Neutrophil (primary cell): ENCODE measurements at regions not wholly inside any gene's neighbourhood (a gene's known extent, or its start where the extent isn't known, plus 50 kb on each side); places are given as distances from the start of the nearest gene placed in this dataset.

Experiments used
- H3K27ac ChIP-seq: fragments of 200-600 bp; sonication (generic); 2 replicates; pipeline ENCODE4 v1.5.1; 2016; ENCODE audit warnings: mild to moderate bottlenecking, moderate library complexity
- H3K27me3 ChIP-seq: fragments of 200-600 bp; sonication (generic); 2 replicates; pipeline ENCODE4 v1.6.0; 2016; ENCODE audit warnings: mild to moderate bottlenecking
- H3K36me3 ChIP-seq: fragments of 200-600 bp; sonication (generic); 2 replicates; pipeline ENCODE4 v1.5.1; 2017
- H3K4me1 ChIP-seq, 2 experiments: fragments of 200-600 bp in 1 of 2; sonication (generic) in 1 of 2; 1 replicate in 1 of 2; 2 replicates in 1 of 2; pipeline versions ENCODE4 v1.5.1 to v1.6.1; 2013 to 2016; ENCODE audit warnings: low read depth in 1 of 2, low read length in 1 of 2, mild to moderate bottlenecking in 1 of 2, moderate library complexity in 1 of 2; ENCODE audit not compliant: control insufficient read depth in 1 of 2, insufficient read depth in 1 of 2
- H3K4me3 ChIP-seq, 2 experiments: fragments of 200-600 bp in 1 of 2; sonication (generic) in 1 of 2; 1 replicate in 1 of 2; 2 replicates in 1 of 2; pipeline ENCODE4 v1.5.1; 2013 to 2016; ENCODE audit warnings: low read depth in 1 of 2, low read length in 1 of 2, mild to moderate bottlenecking in 1 of 2, moderate library complexity in 1 of 2
- H3K9me3 ChIP-seq: fragments of 200-600 bp; sonication (generic); 2 replicates; pipeline ENCODE4 v1.5.1; 2016
- TF ChIP-seq, protein P1 (sequence below): fragments of 200-600 bp; sonication (generic); IDR thresholded peaks from 2 replicates; pipeline ENCODE4 v1.5.1; 2016; ENCODE audit warnings: antibody characterized with exemption

- no peaks in the 10 kb centered on the region for H3K9me3 ChIP-seq
- H3K4me1 ChIP-seq: no peaks in the 10 kb centered on the region
- no peaks in the 10 kb centered on the region for H3K36me3 ChIP-seq
- H3K27ac ChIP-seq: no peak overlapping the region
- no peaks in the 10 kb centered on the region for H3K27me3 ChIP-seq
- TF ChIP-seq, protein P1, sequence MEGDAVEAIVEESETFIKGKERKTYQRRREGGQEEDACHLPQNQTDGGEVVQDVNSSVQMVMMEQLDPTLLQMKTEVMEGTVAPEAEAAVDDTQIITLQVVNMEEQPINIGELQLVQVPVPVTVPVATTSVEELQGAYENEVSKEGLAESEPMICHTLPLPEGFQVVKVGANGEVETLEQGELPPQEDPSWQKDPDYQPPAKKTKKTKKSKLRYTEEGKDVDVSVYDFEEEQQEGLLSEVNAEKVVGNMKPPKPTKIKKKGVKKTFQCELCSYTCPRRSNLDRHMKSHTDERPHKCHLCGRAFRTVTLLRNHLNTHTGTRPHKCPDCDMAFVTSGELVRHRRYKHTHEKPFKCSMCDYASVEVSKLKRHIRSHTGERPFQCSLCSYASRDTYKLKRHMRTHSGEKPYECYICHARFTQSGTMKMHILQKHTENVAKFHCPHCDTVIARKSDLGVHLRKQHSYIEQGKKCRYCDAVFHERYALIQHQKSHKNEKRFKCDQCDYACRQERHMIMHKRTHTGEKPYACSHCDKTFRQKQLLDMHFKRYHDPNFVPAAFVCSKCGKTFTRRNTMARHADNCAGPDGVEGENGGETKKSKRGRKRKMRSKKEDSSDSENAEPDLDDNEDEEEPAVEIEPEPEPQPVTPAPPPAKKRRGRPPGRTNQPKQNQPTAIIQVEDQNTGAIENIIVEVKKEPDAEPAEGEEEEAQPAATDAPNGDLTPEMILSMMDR: no peak
- no peak overlapping the region for H3K4me3 ChIP-seq
Measured at GRCh38 chr14:106778986-106779385, 1252.6 kb downstream of the TMEM121 start.

DNA sequence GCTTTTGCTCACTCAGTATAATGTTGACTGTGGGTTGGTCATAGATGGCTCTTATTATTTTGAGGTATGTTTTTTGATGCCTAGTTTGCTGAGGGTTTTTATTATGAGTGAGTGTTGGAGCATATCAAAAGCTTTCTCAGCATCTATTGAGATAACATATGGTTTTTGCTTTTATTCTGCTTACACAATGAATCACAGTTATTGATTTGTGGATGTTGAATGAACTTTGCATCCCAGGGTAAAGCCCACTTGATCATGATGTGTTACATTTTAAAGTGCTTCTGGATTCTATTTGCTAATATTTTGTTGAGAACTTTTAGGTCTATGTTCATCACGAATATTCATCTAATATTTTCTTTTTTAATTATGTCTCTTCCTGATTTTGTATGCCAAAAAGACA lies 1260.3 kb downstream of the TMEM121 start:
- Histone ChIP-seq H3K4me3 (no peak overlapping the region), H3K27ac (no peak overlapping the region), H3K36me3 (no peaks in the 10 kb centered on the region), H3K9me3 (no peaks in the 10 kb centered on the region), H3K4me1 (no peaks in the 10 kb centered on the region), H3K27me3 (no peaks in the 10 kb centered on the region)
- TF ChIP-seq, protein P1: no peak

DNA sequence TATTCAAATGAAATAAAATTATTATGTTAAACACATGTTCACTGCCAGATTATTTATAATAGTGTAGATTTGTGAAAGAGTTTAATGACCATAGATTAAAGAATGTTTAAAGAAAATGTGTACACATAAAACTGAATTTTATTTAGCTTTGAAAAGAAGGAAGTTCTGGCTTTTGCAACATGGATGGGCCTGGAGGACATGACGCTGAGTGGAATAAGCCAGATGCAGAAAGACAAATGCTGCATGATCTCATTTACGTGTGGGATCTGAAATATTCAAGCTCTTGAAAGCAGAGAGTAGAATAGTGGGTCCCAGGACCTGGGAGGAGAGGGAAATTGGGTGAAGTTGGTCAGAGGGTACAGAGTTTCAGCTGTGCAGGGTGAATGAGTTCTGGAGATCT lies 1261.2 kb downstream of the TMEM121 start:
- Histone ChIP-seq H3K36me3 (no peaks in the 10 kb centered on the region), H3K27me3 (no peaks in the 10 kb centered on the region), H3K27ac (no peak overlapping the region), H3K9me3 (no peaks in the 10 kb centered on the region), H3K4me1 (no peaks in the 10 kb centered on the region), H3K4me3 (no peak overlapping the region)
- TF ChIP-seq, protein P1: no peak

DNA sequence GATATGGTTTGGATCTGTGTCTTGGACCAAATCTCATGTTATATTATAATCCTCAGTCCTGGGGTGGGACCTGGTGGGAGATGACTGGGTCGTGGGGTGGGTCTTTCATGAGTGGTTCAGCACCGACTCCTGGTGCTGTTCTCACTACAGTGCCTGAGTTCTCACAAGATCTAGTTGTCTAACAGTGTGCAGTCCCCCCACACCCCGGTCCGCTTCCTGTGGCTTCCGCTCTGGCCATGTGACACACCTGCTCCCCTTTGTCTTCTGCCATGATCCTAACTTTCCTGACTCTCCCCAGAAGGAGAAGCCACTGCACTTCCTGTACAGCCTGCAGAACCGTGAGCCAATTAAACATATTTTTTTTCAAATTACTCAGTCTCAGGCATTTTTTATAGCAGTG lies 1262.2 kb downstream of the TMEM121 start:
- Histone ChIP-seq H3K4me3 (no peak overlapping the region), H3K36me3 (no peaks in the 10 kb centered on the region), H3K27me3 (no peaks in the 10 kb centered on the region), H3K4me1 (no peaks in the 10 kb centered on the region), H3K27ac (no peak overlapping the region), H3K9me3 (no peaks in the 10 kb centered on the region)
- TF ChIP-seq, protein P1: no peak

- H3K9me3 ChIP-seq: no peaks in the 10 kb centered on the region
Measured at GRCh38 chr14:106789318-106789717, 1262.9 kb downstream of the TMEM121 start.

More at GRCh38 chr14:106789318-106789717, 1262.9 kb downstream of the TMEM121 start:
- H3K27ac ChIP-seq: no peak overlapping the region
- TF ChIP-seq, protein P1: no peak
- H3K36me3 ChIP-seq: no peaks in the 10 kb centered on the region
- no peak overlapping the region for H3K4me3 ChIP-seq
- no peaks in the 10 kb centered on the region for H3K27me3 ChIP-seq
- H3K4me1 ChIP-seq: no peaks in the 10 kb centered on the region
